ENCODE measurements at regions not wholly inside any gene's neighbourhood (a gene's known extent, or its start where the extent isn't known, plus 50 kb on each side); places are given as distances from the start of the nearest gene placed in this dataset.

- no peak for FAIRE-seq
- TF ChIP-seq CTCF (IDR thresholded peaks at IDR 0.05; ENCODE audit: insufficient read depth, missing control alignments): no peak
- no peak for DNase-seq (ENCODE audit: insufficient read length, low spot score)
These were observed 171.0 kb downstream of the HRH4 start for GRCh38 chr18:24631243-24632025.

GRCh38 chr18:24632158-24632988 lies 171.9 kb downstream of the HRH4 start:
- no peak for TF ChIP-seq CTCF (IDR thresholded peaks at IDR 0.05; ENCODE audit: insufficient read depth, missing control alignments)
- DNase-seq (ENCODE audit: insufficient read length, low spot score): no peak
- no peak for FAIRE-seq

GRCh38 chr18:24633121-24633520 lies 172.7 kb downstream of the HRH4 start:
- no peak for TF ChIP-seq CTCF (IDR thresholded peaks at IDR 0.05; ENCODE audit: insufficient read depth, missing control alignments)
- DNase-seq (ENCODE audit: insufficient read length, low spot score) (no peak), FAIRE-seq (no peak)

GRCh38 chr18:24649571-24649970 lies 189.1 kb downstream of the HRH4 start:
- DNase-seq (ENCODE audit: insufficient read length, low spot score): no peak
- no peak for FAIRE-seq
- TF ChIP-seq CTCF (IDR thresholded peaks at IDR 0.05; ENCODE audit: insufficient read depth, missing control alignments): no peak

- DNase-seq (ENCODE audit: insufficient read length, low spot score): no peak
- no peak for TF ChIP-seq CTCF (IDR thresholded peaks at IDR 0.05; ENCODE audit: insufficient read depth, missing control alignments)
- FAIRE-seq: no peak
These were observed 191.0 kb downstream of the HRH4 start for GRCh38 chr18:24651434-24651833.

- DNase-seq (ENCODE audit: insufficient read length, low spot score): no peak
These were observed 195.6 kb downstream of the HRH4 start for GRCh38 chr18:24656050-24656449.

More at GRCh38 chr18:24656050-24656449, 195.6 kb downstream of the HRH4 start:
- no peak for TF ChIP-seq CTCF (IDR thresholded peaks at IDR 0.05; ENCODE audit: insufficient read depth, missing control alignments)
- peak; percentile 46 for FAIRE-seq

Data from D721Med (cell line).